HepG2 (cell line): ENCODE measurements at regions not wholly inside any gene's neighbourhood (a gene's known extent, or its start where the extent isn't known, plus 50 kb on each side); places are given as distances from the start of the nearest gene placed in this dataset.
A peak's percentile ranks its signal among the peaks of the same experiment; 100 is the strongest.

Experiments
- ATAC-seq: fragments of 200-7000 bp; cut with Tn5 transposase; 3 replicates; pipeline ENCODE4 v1.9.1; 2020; ENCODE audit warnings: mild to moderate bottlenecking, moderate library complexity
- BruUV-seq: library from RNA; stranded (reverse); fragments of 400-500 nt; replicated peaks from 2 replicates; lab custom pipeline; 2021; lab: Mats Ljungman, UMichigan
- CTCF ChIA-PET: fragments of 300-600 bp; formaldehyde crosslinking; extraction: SDS; loops from one replicate; lab custom pipeline; 2021; ENCODE audit warnings: low total read pairs, inconsistent platforms, low intra/inter-chr PET ratio; lab: Yijun Ruan, JAX
- POLR2A ChIA-PET: fragments of 350-600 bp; sonication (Branson Sonifier 250); formaldehyde crosslinking; loops from one replicate; lab custom pipeline; 2020; ENCODE audit warnings: antibody characterized with exemption, inconsistent platforms; lab: Yijun Ruan, JAX
- DNase-seq: peaks from one replicate; pipeline ENCODE4 v3.0.0-alpha.2; 2015; ENCODE audit warnings: low spot score
- FAIRE-seq: peaks from 3 replicates; lab custom pipeline; 2011; peaks lifted over from hg19 to GRCh38; lab: Jason Lieb, UNC
- H2AFZ ChIP-seq: one replicate; pipeline ENCODE4 v1.6.1; 2011; ENCODE audit warnings: low read length, inconsistent platforms
- H3K27ac ChIP-seq: fragments of 300-600 bp; 3 replicates; pipeline ENCODE4 v1.8.0; 2011; ENCODE audit warnings: mixed run types, mild to moderate bottlenecking, mixed read lengths, low read length, inconsistent platforms; ENCODE audit not compliant: insufficient read depth; ENCODE audit errors: extremely low read length
- H3K27me3 ChIP-seq, 2 experiments: fragments of 200-600 bp in 1 of 2; 2 replicates in 1 of 2; 3 replicates in 1 of 2; pipeline versions ENCODE4 v1.6.0 to v1.8.0; 2011; ENCODE audit warnings: low read length in 2 of 2, mild to moderate bottlenecking in 2 of 2, moderate library complexity in 2 of 2, inconsistent platforms in 1 of 2; ENCODE audit not compliant: insufficient read depth in 2 of 2, control insufficient read depth in 1 of 2
- H3K36me3 ChIP-seq, 2 experiments: fragments of 200-600 bp in 1 of 2; replicated peaks in 1 of 2; 2 replicates in 1 of 2; 3 replicates in 1 of 2; pipeline versions ENCODE4 v1.5.1 to v1.8.0; 2011; ENCODE audit warnings: low read length in 2 of 2, inconsistent platforms in 1 of 2; ENCODE audit not compliant: insufficient read depth in 2 of 2, control insufficient read depth in 1 of 2
- H3K4me1 ChIP-seq: 2 replicates; pipeline ENCODE4 v1.5.1; 2012; ENCODE audit warnings: low read length, inconsistent platforms; ENCODE audit not compliant: insufficient read depth
- H3K4me2 ChIP-seq: 2 replicates; pipeline ENCODE4 v1.6.0; 2011; ENCODE audit warnings: low read depth, low read length, inconsistent platforms
- H3K4me3 ChIP-seq, 3 experiments: fragments of 200-600 bp in 1 of 3; sonication (generic), shearing (Covaris generic) in 1 of 3; replicated peaks in 1 of 3; 2 replicates each; pipeline ENCODE4 v1.5.1; 2011 to 2016; ENCODE audit warnings: low read length in 3 of 3, inconsistent platforms in 2 of 3, low read depth in 2 of 3, mild to moderate bottlenecking in 2 of 3, control low read depth in 1 of 3, mixed read lengths in 1 of 3; ENCODE audit not compliant: insufficient read depth in 1 of 3
- H3K79me2 ChIP-seq: one replicate; pipeline ENCODE4 v1.6.1; 2011; ENCODE audit warnings: low read length, inconsistent platforms; ENCODE audit not compliant: insufficient read depth
- H3K9ac ChIP-seq: 2 replicates; pipeline ENCODE4 v1.6.0; 2011; ENCODE audit warnings: mild to moderate bottlenecking, low read depth, low read length, inconsistent platforms; ENCODE audit not compliant: insufficient read depth
- H3K9me3 ChIP-seq: 2 replicates; pipeline ENCODE4 v1.5.1; 2012; ENCODE audit warnings: mild to moderate bottlenecking, low read length
- H4K20me1 ChIP-seq: 2 replicates; pipeline ENCODE4 v1.6.0; 2011; ENCODE audit warnings: inconsistent platforms, mild to moderate bottlenecking, low read length, moderate library complexity; ENCODE audit not compliant: insufficient read depth
- ATF2 ChIP-seq: sonication (generic); formaldehyde crosslinking; IDR thresholded peaks from 2 replicates; pipeline ENCODE4 v1.4.0; 2020; ENCODE audit warnings: missing genetic modification reagents
- CENPX ChIP-seq: sonication (generic); formaldehyde crosslinking; IDR thresholded peaks from 2 replicates; pipeline ENCODE4 v1.9.0; 2021; ENCODE audit warnings: mild to moderate bottlenecking, missing genetic modification reagents, moderate library complexity
- CSRNP2 ChIP-seq: sonication (generic); formaldehyde crosslinking; conservative IDR thresholded peaks from 2 replicates; pipeline ENCODE4 v1.8.0; 2022; ENCODE audit warnings: low read depth, missing genetic modification reagents
- FOSL2 ChIP-seq: sonication (generic); formaldehyde crosslinking; IDR thresholded peaks from 2 replicates; pipeline ENCODE4 v1.4.0; 2020; ENCODE audit warnings: missing genetic modification reagents
- IKZF1 ChIP-seq: fragments of 450-650 bp; IDR thresholded peaks from 2 replicates; pipeline ENCODE4 v1.7.1; 2016
- MAFF ChIP-seq: IDR thresholded peaks from 2 replicates; pipeline ENCODE4 v1.6.1; 2011; ENCODE audit warnings: low read depth, low read length, improper control_type of control experiment
- MAFK ChIP-seq, 2 experiments: IDR thresholded peaks in 1 of 2; conservative IDR thresholded peaks in 1 of 2; 2 replicates each; pipeline ENCODE4 v1.6.1; 2011; ENCODE audit warnings: improper control_type of control experiment in 2 of 2, low read length in 2 of 2
- SIX4 ChIP-seq: sonication (generic); formaldehyde crosslinking; IDR thresholded peaks from 2 replicates; pipeline ENCODE4 v1.4.0; 2020; ENCODE audit warnings: missing genetic modification reagents
- ZNF660 ChIP-seq: sonication (generic); formaldehyde crosslinking; IDR thresholded peaks from 2 replicates; pipeline ENCODE4 v1.5.1; 2020; ENCODE audit warnings: mild to moderate bottlenecking, low read depth, missing genetic modification reagents, borderline replicate concordance
- ZNF709 ChIP-seq: sonication (generic); formaldehyde crosslinking; IDR thresholded peaks from 2 replicates; pipeline ENCODE4 v1.5.0; 2020; ENCODE audit warnings: mild to moderate bottlenecking, missing genetic modification reagents
- ZSCAN21 ChIP-seq: sonication (generic); formaldehyde crosslinking; IDR thresholded peaks from 2 replicates; pipeline ENCODE4 v1.8.0; 2022; ENCODE audit warnings: mild to moderate bottlenecking, missing genetic modification reagents, moderate library complexity, borderline replicate concordance
- ZSCAN9 ChIP-seq: IDR thresholded peaks from 2 replicates; pipeline ENCODE4 v1.6.1; 2016; ENCODE audit warnings: borderline replicate concordance
- ZXDC ChIP-seq: sonication (generic); formaldehyde crosslinking; IDR thresholded peaks from 2 replicates; pipeline ENCODE4 v1.5.0; 2020; ENCODE audit warnings: mild to moderate bottlenecking, missing genetic modification reagents
- WGBS: methylation state at CpG from one replicate; pipeline ENCODE4 v1.1.6; 2017; ENCODE audit warnings: low lambda C conversion rate; 5-methylcytosine and 5-hydroxymethylcytosine counted together
- in situ Hi-C: cut with HindIII; loops from 2 replicates; pipeline ENCODE4 v1.10.0; 2017; ENCODE audit warnings: low pct_unique_long_range_greater_than_20kb; ENCODE audit not compliant: extremely low pct_ligation_motif_present
- intact Hi-C: fragments of 100-400 bp; cut with micrococcal nuclease; formaldehyde crosslinking; loops from one replicate; pipeline ENCODE4 v1.10.0; 2022; ENCODE audit not compliant: unreplicated experiment

GRCh38 chr2:34646901-34647300 lies 1047.8 kb upstream of the FAM98A start:
- TF ChIP-seq ATF2, result no peak
- TF ChIP-seq ZSCAN21, result no peak
- no peak for TF ChIP-seq ZSCAN9 (CRISPR knock-in tag)
- no peak for TF ChIP-seq SIX4
- TF ChIP-seq MAFK (conservative IDR thresholded peaks at IDR 0.05 in 1 of 2, IDR thresholded peaks at IDR 0.05 in 1 of 2; ENCODE audit: low read length in 2 of 2), result peak; percentile 68 to 82; a peak in 3 of 4 replicates
- no peak for TF ChIP-seq ZNF709 (CRISPR knock-in tag)
- TF ChIP-seq ZNF660, result no peak
- TF ChIP-seq CENPX, result no peak
- no peak for TF ChIP-seq IKZF1
- TF ChIP-seq MAFF, result peak; percentile 71
- TF ChIP-seq ZXDC, result no peak
- no peak for TF ChIP-seq FOSL2 (CRISPR knock-in tag)
- no peak for TF ChIP-seq CSRNP2 (CRISPR knock-in tag)
- Histone ChIP-seq H3K9me3 (peaks cover 84% of the 10 kb centered on the region), H3K36me3 (no peaks in the 10 kb centered on the region), H3K4me1 (no peaks in the 10 kb centered on the region), H4K20me1 (no peaks in the 10 kb centered on the region), H3K79me2 (no peaks in the 10 kb centered on the region), H3K4me3 (no peak overlapping the region), H3K27ac (no peak overlapping the region), H3K27me3 (no peaks in the 10 kb centered on the region), H2AFZ (no peak overlapping the region), H3K9ac (no peak overlapping the region), H3K4me2 (no peak overlapping the region)
- FAIRE-seq (no peak), ATAC-seq (no peak), DNase-seq (no peak)
- BruUV-seq, result no TSS peak
- in situ Hi-C loops, result no loop called here
- WGBS, result 37% methylated on average over 3 of the region's 3 CpGs
- ChIA-PET POLR2A (no interaction called here), CTCF (no interaction called here)
- intact Hi-C loops, result loop anchor here (1.0 kb wide), 1 partner anchor 21 kb away; no protein-coding TSS in a partner anchor
